ENCODE measurements at regions not wholly inside any gene's neighbourhood (a gene's known extent, or its start where the extent isn't known, plus 50 kb on each side); places are given as distances from the start of the nearest gene placed in this dataset.

DNA sequence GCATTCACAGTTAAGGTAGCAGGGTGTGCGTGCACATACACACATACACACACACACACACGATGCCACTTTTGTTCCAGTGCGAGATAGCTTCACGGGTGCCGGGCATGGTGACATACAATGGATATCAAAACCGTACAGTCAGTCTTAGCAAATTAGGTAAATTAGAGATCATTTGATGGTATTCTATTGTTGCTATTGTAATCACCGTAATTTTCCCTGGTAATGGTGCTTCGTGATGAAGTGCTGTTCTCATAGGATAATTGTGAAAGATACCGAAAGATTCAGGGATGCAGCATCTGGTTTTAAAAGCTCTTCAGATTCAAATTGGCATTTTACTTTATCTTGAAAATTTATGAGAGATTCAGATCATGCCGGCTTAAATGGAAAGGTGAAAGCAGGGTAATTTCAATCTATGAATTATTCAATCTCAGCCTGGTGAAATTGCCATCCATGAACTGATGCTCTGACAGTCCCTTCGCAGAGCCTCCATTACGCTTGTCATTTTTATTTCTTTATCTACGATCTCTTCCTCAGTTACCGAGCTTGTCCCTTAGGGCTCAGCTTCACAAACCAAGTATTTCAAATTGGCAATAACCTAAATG, 71.3 kb upstream of the SOX4 start:
- POLR2A ChIA-PET, result no interaction called here

GRCh38 chr6:21522797-21523456, 70.6 kb upstream of the SOX4 start:
- 90% methylated on average over 20 of the region's 21 CpGs for WGBS (ENCODE audit: insufficient coverage)
- no peaks in the 10 kb centered on the region for H3K36me3 ChIP-seq (replicated peaks in 1 of 2; ENCODE audit: control extremely low read depth in 1 of 2, control insufficient read depth in 1 of 2, extremely low read depth in 1 of 2, insufficient read depth in 2 of 2, low read length in 1 of 2)
- intact Hi-C loops (cut with micrococcal nuclease), result no loop called here
- no peaks in the 10 kb centered on the region for H3K79me2 ChIP-seq (ENCODE audit: control insufficient read depth, insufficient read depth, low read length)
- Mint-ChIP-seq H3K27ac (no peak overlapping the region), H3K4me3 (no peak overlapping the region), H3K27me3 (no peaks in the 10 kb centered on the region), H3K4me1 (no peaks in the 10 kb centered on the region), H3K9me3 (ENCODE audit: insufficient read depth) (no peaks in the 10 kb centered on the region)
- CTCF ChIA-PET, result no interaction called here
- no peak overlapping the region for H3K9ac ChIP-seq (ENCODE audit: low read length)
- ATAC-seq (ENCODE audit: low read depth) (no peak), DNase-seq (no peak)
- no peak overlapping the region for H3K4me3 ChIP-seq (ENCODE audit: control extremely low read depth in 1 of 5, extremely low read depth in 1 of 5, insufficient read depth in 1 of 5, low read depth in 2 of 5, low read length in 4 of 5)
- no peaks in the 10 kb centered on the region for H3K27me3 ChIP-seq (replicated peaks in 1 of 4; ENCODE audit: control extremely low read depth in 1 of 4, control insufficient read depth in 3 of 4, insufficient read depth in 4 of 4, low read length in 3 of 4)
- H4K20me1 ChIP-seq (ENCODE audit: control insufficient read depth, insufficient read depth, low read length, poor library complexity, severe bottlenecking), result no peaks in the 10 kb centered on the region
- no peak overlapping the region for H2AFZ ChIP-seq (ENCODE audit: insufficient read depth, low read depth, low read length, poor library complexity, severe bottlenecking)
- H3K4me1 ChIP-seq (ENCODE audit: control insufficient read depth in 2 of 2, insufficient read depth in 2 of 2, low read length in 2 of 2), result no peaks in the 10 kb centered on the region
- H3K4me2 ChIP-seq (replicated peaks; ENCODE audit: low read depth, low read length, poor library complexity, severe bottlenecking), result no peak overlapping the region
- TF ChIP-seq EZH2 (IDR thresholded peaks at IDR 0.05; ENCODE audit: borderline replicate concordance, insufficient read depth, low read depth, low read length, poor library complexity, severe bottlenecking), result no peak
- TF ChIP-seq, protein P1, sequence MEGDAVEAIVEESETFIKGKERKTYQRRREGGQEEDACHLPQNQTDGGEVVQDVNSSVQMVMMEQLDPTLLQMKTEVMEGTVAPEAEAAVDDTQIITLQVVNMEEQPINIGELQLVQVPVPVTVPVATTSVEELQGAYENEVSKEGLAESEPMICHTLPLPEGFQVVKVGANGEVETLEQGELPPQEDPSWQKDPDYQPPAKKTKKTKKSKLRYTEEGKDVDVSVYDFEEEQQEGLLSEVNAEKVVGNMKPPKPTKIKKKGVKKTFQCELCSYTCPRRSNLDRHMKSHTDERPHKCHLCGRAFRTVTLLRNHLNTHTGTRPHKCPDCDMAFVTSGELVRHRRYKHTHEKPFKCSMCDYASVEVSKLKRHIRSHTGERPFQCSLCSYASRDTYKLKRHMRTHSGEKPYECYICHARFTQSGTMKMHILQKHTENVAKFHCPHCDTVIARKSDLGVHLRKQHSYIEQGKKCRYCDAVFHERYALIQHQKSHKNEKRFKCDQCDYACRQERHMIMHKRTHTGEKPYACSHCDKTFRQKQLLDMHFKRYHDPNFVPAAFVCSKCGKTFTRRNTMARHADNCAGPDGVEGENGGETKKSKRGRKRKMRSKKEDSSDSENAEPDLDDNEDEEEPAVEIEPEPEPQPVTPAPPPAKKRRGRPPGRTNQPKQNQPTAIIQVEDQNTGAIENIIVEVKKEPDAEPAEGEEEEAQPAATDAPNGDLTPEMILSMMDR (IDR thresholded peaks at IDR 0.05), result no peak
- peaks cover 0 to 1% (median 0%) of the 10 kb centered on the region in 3 donors for H3K9me3 ChIP-seq (ENCODE audit: control extremely low read depth in 1 of 3, control insufficient read depth in 2 of 3, insufficient read depth in 1 of 3, low read length in 2 of 3)
- no peak overlapping the region for H3K27ac ChIP-seq (ENCODE audit: low read length in 2 of 2)
- POLR2A ChIA-PET, result no interaction called here

More for the DNA sequence above, 71.3 kb upstream of the SOX4 start:
- Histone ChIP-seq H3K4me3 (ENCODE audit: control extremely low read depth in 1 of 5, extremely low read depth in 1 of 5, insufficient read depth in 1 of 5, low read depth in 2 of 5, low read length in 4 of 5) (no peak overlapping the region), H3K36me3 (replicated peaks in 1 of 2; ENCODE audit: control extremely low read depth in 1 of 2, control insufficient read depth in 1 of 2, extremely low read depth in 1 of 2, insufficient read depth in 2 of 2, low read length in 1 of 2) (no peaks in the 10 kb centered on the region), H3K4me2 (replicated peaks; ENCODE audit: low read depth, low read length, poor library complexity, severe bottlenecking) (no peak overlapping the region), H3K9ac (ENCODE audit: low read length) (no peak overlapping the region), H3K27ac (ENCODE audit: low read length in 2 of 2) (no peak overlapping the region), H2AFZ (ENCODE audit: insufficient read depth, low read depth, low read length, poor library complexity, severe bottlenecking) (no peak overlapping the region), H3K79me2 (ENCODE audit: control insufficient read depth, insufficient read depth, low read length) (no peaks in the 10 kb centered on the region), H3K27me3 (replicated peaks in 1 of 4; ENCODE audit: control extremely low read depth in 1 of 4, control insufficient read depth in 3 of 4, insufficient read depth in 4 of 4, low read length in 3 of 4) (no peaks in the 10 kb centered on the region), H3K4me1 (ENCODE audit: control insufficient read depth in 2 of 2, insufficient read depth in 2 of 2, low read length in 2 of 2) (no peaks in the 10 kb centered on the region), H4K20me1 (ENCODE audit: control insufficient read depth, insufficient read depth, low read length, poor library complexity, severe bottlenecking) (no peaks in the 10 kb centered on the region), H3K9me3 (ENCODE audit: control extremely low read depth in 1 of 3, control insufficient read depth in 2 of 3, insufficient read depth in 1 of 3, low read length in 2 of 3) (peaks cover 0 to 5% (median 0%) of the 10 kb centered on the region in 3 donors)
- Mint-ChIP-seq H3K4me1 (no peaks in the 10 kb centered on the region), H3K27me3 (no peaks in the 10 kb centered on the region), H3K27ac (no peak overlapping the region), H3K9me3 (ENCODE audit: insufficient read depth) (no peaks in the 10 kb centered on the region), H3K4me3 (no peak overlapping the region)
- CTCF ChIA-PET, result no interaction called here
- DNase-seq, result no peak
- intact Hi-C loops (cut with micrococcal nuclease), result no loop called here
- WGBS (ENCODE audit: insufficient coverage), result 95% methylated on average over 8 of the region's 14 CpGs
- TF ChIP-seq, protein P1 (IDR thresholded peaks at IDR 0.05), result no peak
- TF ChIP-seq EZH2 (IDR thresholded peaks at IDR 0.05; ENCODE audit: borderline replicate concordance, insufficient read depth, low read depth, low read length, poor library complexity, severe bottlenecking), result no peak
- no peak for ATAC-seq (ENCODE audit: low read depth)

All from B cell (primary cell).